Osteocyte (in vitro differentiated cells): ENCODE measurements at regions not wholly inside any gene's neighbourhood (a gene's known extent, or its start where the extent isn't known, plus 50 kb on each side); places are given as distances from the start of the nearest gene placed in this dataset.

Source experiments
- DNase-seq: peaks from one replicate; pipeline ENCODE4 v3.0.0; 2021; ENCODE audit warnings: mixed read lengths; ENCODE audit not compliant: unreplicated experiment; ENCODE audit errors: extremely low spot score
- H3K27ac Mint-ChIP-seq: one replicate; pipeline ENCODE4 v1.8.0; 2021; ENCODE audit warnings: mild to moderate bottlenecking, mixed read lengths; ENCODE audit not compliant: unreplicated experiment
- H3K27me3 Mint-ChIP-seq: one replicate; pipeline ENCODE4 v1.8.0; 2021; ENCODE audit warnings: mixed read lengths; ENCODE audit not compliant: unreplicated experiment
- H3K36me3 Mint-ChIP-seq: one replicate; pipeline ENCODE4 v1.8.0; 2021; ENCODE audit warnings: mixed read lengths; ENCODE audit not compliant: unreplicated experiment
- H3K4me1 Mint-ChIP-seq: one replicate; pipeline ENCODE4 v1.8.0; 2021; ENCODE audit warnings: mixed read lengths; ENCODE audit not compliant: unreplicated experiment
- H3K4me3 Mint-ChIP-seq: one replicate; pipeline ENCODE4 v1.8.0; 2021; ENCODE audit warnings: mild to moderate bottlenecking, moderate library complexity, mixed read lengths; ENCODE audit not compliant: unreplicated experiment
- H3K9me3 Mint-ChIP-seq: one replicate; pipeline ENCODE4 v1.8.0; 2021; ENCODE audit warnings: mixed read lengths; ENCODE audit not compliant: unreplicated experiment
- CTCF ChIP-seq: fragments of 200-600 bp; sonication (generic); IDR thresholded peaks from 2 replicates; pipeline ENCODE4 v1.5.0; 2021; ENCODE audit warnings: antibody characterized with exemption, mild to moderate bottlenecking, moderate library complexity

GRCh38 chr12:105862163-105862821 lies 276.5 kb downstream of the NUAK1 start:
- no peaks in the 10 kb centered on the region for H3K4me1 Mint-ChIP-seq
- no peaks in the 10 kb centered on the region for H3K27me3 Mint-ChIP-seq
- no peak overlapping the region for H3K27ac Mint-ChIP-seq
- no peak for TF ChIP-seq CTCF
- no peak overlapping the region for H3K4me3 Mint-ChIP-seq
- no peak for DNase-seq
- peaks cover 11% of the 10 kb centered on the region for H3K9me3 Mint-ChIP-seq
- H3K36me3 Mint-ChIP-seq, result no peaks in the 10 kb centered on the region

GRCh38 chr12:105864316-105864715 lies 274.4 kb downstream of the NUAK1 start:
- H3K4me3 Mint-ChIP-seq, result no peak overlapping the region
- H3K4me1 Mint-ChIP-seq, result no peaks in the 10 kb centered on the region
- no peak for TF ChIP-seq CTCF
- H3K9me3 Mint-ChIP-seq, result peaks cover 14% of the 10 kb centered on the region
- DNase-seq, result no peak
- no peaks in the 10 kb centered on the region for H3K27me3 Mint-ChIP-seq
- no peak overlapping the region for H3K27ac Mint-ChIP-seq
- peaks cover 2% of the 10 kb centered on the region for H3K36me3 Mint-ChIP-seq

GRCh38 chr12:105864901-105865300 lies 273.9 kb downstream of the NUAK1 start:
- Mint-ChIP-seq H3K27ac (no peak overlapping the region), H3K4me1 (no peaks in the 10 kb centered on the region), H3K4me3 (no peak overlapping the region), H3K27me3 (no peaks in the 10 kb centered on the region), H3K9me3 (peaks cover 14% of the 10 kb centered on the region), H3K36me3 (peaks cover 2% of the 10 kb centered on the region)
- no peak for TF ChIP-seq CTCF
- DNase-seq, result no peak

- H3K4me1 Mint-ChIP-seq, result no peaks in the 10 kb centered on the region
- TF ChIP-seq CTCF, result no peak
- H3K27me3 Mint-ChIP-seq, result no peaks in the 10 kb centered on the region
- no peak for DNase-seq
- H3K27ac Mint-ChIP-seq, result no peak overlapping the region
- H3K4me3 Mint-ChIP-seq, result no peak overlapping the region
- H3K9me3 Mint-ChIP-seq, result peaks cover 20% of the 10 kb centered on the region
- H3K36me3 Mint-ChIP-seq, result peaks cover 2% of the 10 kb centered on the region
Observed at GRCh38 chr12:105865886-105866285, 272.9 kb downstream of the NUAK1 start.

- no peak for TF ChIP-seq CTCF
- Mint-ChIP-seq H3K9me3 (peaks cover 32% of the 10 kb centered on the region), H3K4me3 (no peak overlapping the region), H3K4me1 (no peaks in the 10 kb centered on the region), H3K27me3 (no peaks in the 10 kb centered on the region), H3K27ac (no peak overlapping the region), H3K36me3 (no peaks in the 10 kb centered on the region)
- no peak for DNase-seq
Observed at GRCh38 chr12:105874121-105874520, 264.6 kb downstream of the NUAK1 start.
